Umbilical cord (tissue), 1 donor: ENCODE measurements at regions not wholly inside any gene's neighbourhood (a gene's known extent, or its start where the extent isn't known, plus 50 kb on each side); places are given as distances from the start of the nearest gene placed in this dataset.
A peak's percentile ranks its signal among the peaks of the same experiment; 100 is the strongest.

Experiments
- DNase-seq: peaks from one replicate; pipeline ENCODE4 v3.0.0-alpha.2; 2015; ENCODE audit warnings: low spot score

DNA sequence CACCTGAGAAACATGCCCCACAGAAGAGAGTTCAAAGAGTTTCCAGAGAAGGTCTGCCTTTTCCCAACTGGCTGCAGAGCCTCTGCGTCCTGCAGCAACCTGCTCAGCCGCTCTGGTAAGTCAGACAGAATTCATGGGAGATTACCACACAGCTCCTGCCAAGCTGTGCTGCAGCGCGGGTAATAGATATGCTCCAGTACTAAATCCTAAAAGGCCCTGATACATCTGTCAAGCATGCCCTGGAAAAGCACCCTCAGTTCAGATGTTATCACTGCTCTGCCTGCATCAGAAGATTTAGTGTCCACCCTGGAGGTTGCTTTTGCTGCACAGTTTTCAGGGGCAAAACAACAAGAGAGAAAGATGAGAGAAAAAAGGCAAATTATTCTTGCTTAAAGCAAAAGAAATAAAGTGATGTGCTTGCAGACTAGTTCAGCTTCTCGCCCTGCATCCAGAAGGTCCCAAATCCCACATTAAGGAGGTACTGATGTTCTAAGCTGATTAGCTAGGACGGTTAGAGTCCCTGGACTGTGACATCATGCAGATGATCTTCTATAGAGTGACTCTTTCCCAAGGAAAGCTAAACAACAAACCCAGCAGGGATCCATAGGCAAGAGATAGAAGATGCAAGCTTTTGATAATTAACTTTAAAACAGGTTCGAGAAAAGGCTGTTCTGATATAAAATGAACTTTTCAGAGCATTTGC is 488.6 kb downstream of the BCL11A start:
- peak; percentile 94 for DNase-seq

DNA sequence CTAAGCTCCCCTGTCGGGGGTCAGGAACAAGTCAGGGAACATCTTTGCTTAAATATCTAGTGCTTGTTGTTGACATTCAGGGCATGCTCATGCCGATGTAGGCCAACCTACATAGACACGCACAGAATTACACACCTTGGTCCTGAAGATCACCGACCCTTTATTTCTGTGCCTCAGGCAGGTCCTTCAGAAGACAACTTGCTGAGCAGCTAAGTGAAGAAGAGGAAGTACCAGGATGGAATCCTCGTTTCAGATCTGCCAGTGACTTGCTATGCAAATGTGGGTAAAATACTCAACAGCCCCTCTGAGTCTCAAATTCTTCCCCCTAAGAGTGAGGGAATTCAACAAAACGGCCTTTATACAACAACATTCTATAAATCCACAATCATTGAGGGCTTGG is 494.7 kb downstream of the BCL11A start:
- DNase-seq, result no peak

GRCh38 chr2:60054571-60055340 is 498.7 kb downstream of the BCL11A start:
- DNase-seq, result peak; percentile 65

- DNase-seq, result no peak
These were observed 499.7 kb downstream of the BCL11A start for GRCh38 chr2:60053791-60054190.

DNA sequence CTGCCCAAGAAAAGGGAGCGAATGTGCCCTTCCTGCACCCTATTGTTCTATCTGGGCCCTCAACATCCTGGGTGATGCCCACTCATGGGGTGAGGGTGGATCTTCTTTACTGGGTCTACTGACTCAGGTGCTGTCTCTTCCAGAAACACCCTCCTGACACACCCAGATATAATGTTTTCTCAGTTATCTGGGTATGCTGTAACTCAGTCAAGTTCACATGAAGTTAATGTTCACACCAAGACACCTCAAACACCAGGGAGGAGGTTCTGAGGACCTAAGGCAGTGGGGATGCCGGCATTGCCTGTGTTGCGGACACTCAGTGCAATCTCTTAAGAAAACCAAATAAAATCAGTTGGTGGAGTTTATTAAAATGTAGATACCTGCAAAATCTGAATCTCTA is 500.9 kb downstream of the BCL11A start:
- no peak for DNase-seq

DNA sequence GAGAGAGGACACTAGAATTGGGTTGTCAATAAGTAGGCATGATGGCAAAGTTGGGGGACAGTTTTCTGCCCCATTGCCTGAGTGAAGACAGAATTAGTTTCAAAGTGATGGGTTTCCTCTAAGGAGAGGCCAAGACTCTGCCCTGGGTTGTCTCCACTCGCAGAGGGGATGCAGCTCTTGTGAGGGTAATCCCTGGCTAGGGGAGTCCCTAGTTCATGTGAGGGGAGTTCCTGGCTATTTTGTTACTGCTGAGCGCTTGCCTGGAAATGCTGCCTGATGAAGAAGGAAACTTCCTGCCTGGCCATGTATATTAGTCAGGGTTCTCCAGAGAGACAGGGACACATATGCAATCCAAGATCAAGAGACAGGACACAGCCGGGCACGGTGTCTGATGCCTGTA is 501.5 kb downstream of the BCL11A start:
- no peak for DNase-seq

DNA sequence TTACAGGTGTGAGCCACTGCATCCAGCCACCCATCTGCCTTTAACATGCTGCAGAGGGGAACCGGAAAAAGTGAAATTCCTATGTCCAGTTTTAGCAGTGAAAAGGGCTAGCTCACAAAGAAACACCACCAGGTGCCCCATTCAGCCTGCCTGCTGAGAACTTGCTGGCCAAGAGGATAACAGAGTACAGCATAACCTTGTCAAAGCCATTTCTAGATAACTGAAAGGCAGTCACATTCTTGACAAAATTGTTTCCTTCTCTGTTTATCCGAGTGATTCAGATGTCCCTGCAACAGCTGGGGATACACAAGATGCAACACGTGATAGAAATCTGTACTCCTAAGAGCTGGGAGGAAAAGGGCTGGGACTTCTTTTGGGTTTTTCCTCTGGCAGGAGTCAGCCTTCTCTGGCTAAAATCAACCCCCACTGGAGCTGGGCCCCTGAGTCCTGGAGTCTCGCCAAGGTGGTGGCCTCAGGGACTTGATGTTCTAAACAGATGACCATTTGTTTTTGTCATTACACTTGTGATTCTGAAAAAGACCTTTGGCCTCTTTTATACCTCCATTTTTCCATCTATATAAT is 505.4 kb downstream of the BCL11A start:
- DNase-seq, result no peak

GRCh38 chr2:60047347-60047746 is 506.1 kb downstream of the BCL11A start:
- no peak for DNase-seq

DNA sequence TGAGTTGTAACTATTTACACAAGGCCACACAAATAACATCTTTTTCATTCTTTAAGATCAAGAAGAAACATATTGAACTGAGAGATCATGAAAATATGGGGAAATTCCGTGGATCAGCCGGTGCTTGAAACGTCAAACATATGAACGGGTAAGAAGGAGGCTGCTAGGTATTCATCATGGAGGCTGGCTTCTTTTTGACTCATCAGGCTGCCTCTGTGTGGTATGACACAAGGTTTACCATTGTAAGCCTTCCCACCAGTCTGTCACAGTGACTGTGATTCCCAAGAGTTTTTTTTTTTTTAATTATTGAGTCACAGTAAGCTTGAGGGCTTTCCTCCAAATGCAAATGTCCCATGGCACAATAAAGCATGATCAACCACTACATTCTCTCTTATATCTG is 506.9 kb downstream of the BCL11A start:
- DNase-seq, result no peak

DNA sequence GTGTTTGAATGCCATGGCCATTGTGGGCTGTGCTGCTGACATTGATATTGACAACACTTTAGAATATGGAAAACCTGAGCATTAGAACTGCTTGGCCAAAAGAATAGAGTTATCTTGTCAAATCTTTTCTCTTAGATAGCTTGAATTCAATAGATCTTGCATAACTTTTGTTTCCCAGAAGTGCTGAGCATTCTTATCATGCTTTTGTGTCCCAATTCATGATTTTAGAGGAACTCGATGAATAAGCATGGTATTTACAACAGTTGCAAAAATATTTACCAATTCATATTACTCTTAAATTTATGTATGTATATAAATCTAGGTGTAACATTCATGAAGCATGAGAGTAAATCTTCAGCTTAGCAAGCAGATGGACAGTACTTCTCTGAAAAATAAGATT is 508.0 kb downstream of the BCL11A start:
- DNase-seq, result no peak

GRCh38 chr2:60044484-60044883 is 509.0 kb downstream of the BCL11A start:
- no peak for DNase-seq

GRCh38 chr2:60042023-60042422 is 511.4 kb downstream of the BCL11A start:
- no peak for DNase-seq

- no peak for DNase-seq
These were observed 520.1 kb downstream of the BCL11A start for GRCh38 chr2:60033325-60033724.

GRCh38 chr2:60029566-60029883 is 523.9 kb downstream of the BCL11A start:
- no peak for DNase-seq

GRCh38 chr2:60028849-60029565 is 524.4 kb downstream of the BCL11A start:
- peak; percentile 16 for DNase-seq

GRCh38 chr2:60025496-60025895 is 528.0 kb downstream of the BCL11A start:
- no peak for DNase-seq

- no peak for DNase-seq
These were observed 530.0 kb downstream of the BCL11A start for GRCh38 chr2:60023256-60023985.

- DNase-seq, result no peak
These were observed 545.8 kb downstream of the BCL11A start for GRCh38 chr2:60007671-60008070.

GRCh38 chr2:60003076-60003475 is 550.4 kb downstream of the BCL11A start:
- no peak for DNase-seq

- DNase-seq, result peak; percentile 2
These were observed 551.1 kb downstream of the BCL11A start for GRCh38 chr2:60002183-60002867.

DNA sequence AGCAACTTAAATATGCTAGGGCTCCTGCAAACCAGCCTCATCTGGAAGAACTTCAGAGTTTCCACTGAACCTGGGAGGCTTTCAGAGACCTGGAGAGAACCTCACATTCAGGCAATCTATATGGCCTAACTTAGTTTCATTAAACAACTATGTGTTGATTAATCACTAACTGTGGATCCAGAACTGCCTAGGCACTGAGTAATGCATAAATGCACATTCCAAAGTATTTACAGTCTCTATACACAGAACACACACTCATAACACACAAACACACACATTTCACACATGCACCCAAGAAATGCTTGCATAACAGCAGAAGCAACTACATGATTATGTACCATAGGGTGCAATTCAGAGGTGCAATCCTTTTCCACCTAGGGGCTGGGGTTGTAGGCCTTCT is 552.8 kb downstream of the BCL11A start:
- no peak for DNase-seq
